ENCODE measurements at regions not wholly inside any gene's neighbourhood (a gene's known extent, or its start where the extent isn't known, plus 50 kb on each side); places are given as distances from the start of the nearest gene placed in this dataset.

- TF ChIP-seq CTCF (IDR thresholded peaks at IDR 0.05) (no peak), POLR2A (IDR thresholded peaks at IDR 0.05) (no peak)
Measured at GRCh38 chr5:116810951-116811350, 236.3 kb upstream of the SEMA6A start.

Measured in thyroid gland (tissue), 4 donors.